ENCODE measurements at regions not wholly inside any gene's neighbourhood (a gene's known extent, or its start where the extent isn't known, plus 50 kb on each side); places are given as distances from the start of the nearest gene placed in this dataset.

GRCh38 chr14:27077710-27078109, 479.9 kb upstream of the NOVA1 start:
- no peaks in the 10 kb centered on the region for H3K4me1 ChIP-seq (ENCODE audit: control insufficient read depth, low read length)
- no peaks in the 10 kb centered on the region for H3K36me3 ChIP-seq (ENCODE audit: control insufficient read depth, low read length)
- no peaks in the 10 kb centered on the region for H4K20me1 ChIP-seq (ENCODE audit: control insufficient read depth, insufficient read depth, low read depth, low read length)
- H3K4me2 ChIP-seq (ENCODE audit: low read length): no peak overlapping the region
- H3K27ac ChIP-seq (ENCODE audit: low read depth, low read length): no peak overlapping the region
- H3K4me3 ChIP-seq (ENCODE audit: low read length): no peak overlapping the region
- TF ChIP-seq EZH2phosphoT487 (IDR thresholded peaks at IDR 0.05; ENCODE audit: borderline replicate concordance, low read length) (no peak), CTCF (IDR thresholded peaks at IDR 0.05; ENCODE audit: low read depth, low read length, poor library complexity, severe bottlenecking) (no peak)
- H3F3A ChIP-seq (ENCODE audit: control insufficient read depth, insufficient read depth): no peaks in the 10 kb centered on the region
- no peaks in the 10 kb centered on the region for H3K27me3 ChIP-seq (ENCODE audit: control insufficient read depth, low read length)
- no peaks in the 10 kb centered on the region; the same call in 1 of the 2 replicates for H3K9me3 ChIP-seq (ENCODE audit: control insufficient read depth, insufficient read depth, low read length)
- no peaks in the 10 kb centered on the region for H3K9me2 ChIP-seq (replicated peaks; ENCODE audit: control insufficient read depth, low read length)
- H3K79me2 ChIP-seq (ENCODE audit: control insufficient read depth, low read length): no peaks in the 10 kb centered on the region

DNA sequence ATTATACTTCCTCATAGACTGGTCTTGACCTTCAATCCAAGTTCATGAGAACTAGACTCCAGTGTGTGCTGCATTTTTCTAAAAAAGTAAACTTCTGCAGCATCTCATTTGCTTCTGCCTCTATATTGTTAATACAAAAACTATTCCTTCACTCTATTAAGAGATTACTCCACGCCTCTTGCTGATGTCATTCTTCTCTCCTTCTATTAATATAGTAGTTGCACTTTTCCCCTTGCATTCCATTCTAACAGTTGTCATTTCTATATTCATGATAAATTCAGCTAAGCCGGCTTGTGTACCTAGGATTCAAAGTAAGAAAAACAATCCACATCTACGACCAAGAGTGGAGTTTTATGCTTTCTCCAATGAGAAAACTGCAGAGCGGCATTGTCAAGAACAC, 480.4 kb upstream of the NOVA1 start:
- H3F3A ChIP-seq (ENCODE audit: control insufficient read depth, insufficient read depth): no peaks in the 10 kb centered on the region
- H3K36me3 ChIP-seq (ENCODE audit: control insufficient read depth, low read length): no peaks in the 10 kb centered on the region
- H3K9me3 ChIP-seq (ENCODE audit: control insufficient read depth, insufficient read depth, low read length): no peaks in the 10 kb centered on the region; the same call in 1 of the 2 replicates
- no peaks in the 10 kb centered on the region for H4K20me1 ChIP-seq (ENCODE audit: control insufficient read depth, insufficient read depth, low read depth, low read length)
- no peak overlapping the region for H3K4me2 ChIP-seq (ENCODE audit: low read length)
- no peaks in the 10 kb centered on the region for H3K79me2 ChIP-seq (ENCODE audit: control insufficient read depth, low read length)
- no peak overlapping the region for H3K4me3 ChIP-seq (ENCODE audit: low read length)
- H3K27me3 ChIP-seq (ENCODE audit: control insufficient read depth, low read length): no peaks in the 10 kb centered on the region
- H3K4me1 ChIP-seq (ENCODE audit: control insufficient read depth, low read length): no peaks in the 10 kb centered on the region
- H3K27ac ChIP-seq (ENCODE audit: low read depth, low read length): no peak overlapping the region
- H3K9me2 ChIP-seq (replicated peaks; ENCODE audit: control insufficient read depth, low read length): no peaks in the 10 kb centered on the region
- TF ChIP-seq CTCF (IDR thresholded peaks at IDR 0.05; ENCODE audit: low read depth, low read length, poor library complexity, severe bottlenecking) (no peak), EZH2phosphoT487 (IDR thresholded peaks at IDR 0.05; ENCODE audit: borderline replicate concordance, low read length) (no peak)

- H3K9me3 ChIP-seq (ENCODE audit: control insufficient read depth, insufficient read depth, low read length): no peaks in the 10 kb centered on the region; the same call in 1 of the 2 replicates
- TF ChIP-seq EZH2phosphoT487 (IDR thresholded peaks at IDR 0.05; ENCODE audit: borderline replicate concordance, low read length) (no peak), CTCF (IDR thresholded peaks at IDR 0.05; ENCODE audit: low read depth, low read length, poor library complexity, severe bottlenecking) (no peak)
- no peak overlapping the region for H3K4me2 ChIP-seq (ENCODE audit: low read length)
- H3K27me3 ChIP-seq (ENCODE audit: control insufficient read depth, low read length): no peaks in the 10 kb centered on the region
- no peak overlapping the region for H3K27ac ChIP-seq (ENCODE audit: low read depth, low read length)
- no peaks in the 10 kb centered on the region for H3K36me3 ChIP-seq (ENCODE audit: control insufficient read depth, low read length)
- no peak overlapping the region for H3K4me3 ChIP-seq (ENCODE audit: low read length)
- no peaks in the 10 kb centered on the region for H3F3A ChIP-seq (ENCODE audit: control insufficient read depth, insufficient read depth)
- no peaks in the 10 kb centered on the region for H3K79me2 ChIP-seq (ENCODE audit: control insufficient read depth, low read length)
- H3K9me2 ChIP-seq (replicated peaks; ENCODE audit: control insufficient read depth, low read length): no peaks in the 10 kb centered on the region
- no peaks in the 10 kb centered on the region for H4K20me1 ChIP-seq (ENCODE audit: control insufficient read depth, insufficient read depth, low read depth, low read length)
- H3K4me1 ChIP-seq (ENCODE audit: control insufficient read depth, low read length): no peaks in the 10 kb centered on the region
Observed at GRCh38 chr14:27079716-27080115, 481.9 kb upstream of the NOVA1 start.

- no peaks in the 10 kb centered on the region for H3F3A ChIP-seq (ENCODE audit: control insufficient read depth, insufficient read depth)
- no peaks in the 10 kb centered on the region for H3K9me2 ChIP-seq (replicated peaks; ENCODE audit: control insufficient read depth, low read length)
- no peak for TF ChIP-seq CTCF (IDR thresholded peaks at IDR 0.05; ENCODE audit: low read depth, low read length, poor library complexity, severe bottlenecking)
- TF ChIP-seq EZH2phosphoT487 (IDR thresholded peaks at IDR 0.05; ENCODE audit: borderline replicate concordance, low read length): no peak
- no peaks in the 10 kb centered on the region for H4K20me1 ChIP-seq (ENCODE audit: control insufficient read depth, insufficient read depth, low read depth, low read length)
- no peaks in the 10 kb centered on the region for H3K36me3 ChIP-seq (ENCODE audit: control insufficient read depth, low read length)
- H3K9me3 ChIP-seq (ENCODE audit: control insufficient read depth, insufficient read depth, low read length): no peaks in the 10 kb centered on the region
- no peaks in the 10 kb centered on the region for H3K27me3 ChIP-seq (ENCODE audit: control insufficient read depth, low read length)
- H3K4me3 ChIP-seq (ENCODE audit: low read length): no peak overlapping the region
- H3K27ac ChIP-seq (ENCODE audit: low read depth, low read length): no peak overlapping the region
- H3K79me2 ChIP-seq (ENCODE audit: control insufficient read depth, low read length): no peaks in the 10 kb centered on the region
- no peak overlapping the region for H3K4me2 ChIP-seq (ENCODE audit: low read length)
- H3K4me1 ChIP-seq (ENCODE audit: control insufficient read depth, low read length): no peaks in the 10 kb centered on the region
Observed at GRCh38 chr14:27085500-27085899, 487.7 kb upstream of the NOVA1 start.

All from DOHH2 (cell line).